Esophagus muscularis mucosa (tissue), 3 donors: ENCODE measurements at regions not wholly inside any gene's neighbourhood (a gene's known extent, or its start where the extent isn't known, plus 50 kb on each side); places are given as distances from the start of the nearest gene placed in this dataset.

Experiments used
- EP300 ChIP-seq: sonication (generic); formaldehyde crosslinking; IDR thresholded peaks from one replicate; pipeline ENCODE4 v1.6.1; 2017; ENCODE audit warnings: antibody characterized with exemption
- POLR2A ChIP-seq: fragments of 450-650 bp; IDR thresholded peaks from one replicate; pipeline ENCODE4 v1.6.1; 2017; ENCODE audit warnings: antibody characterized with exemption, moderate library complexity, mild to moderate bottlenecking, low read depth
- POLR2AphosphoS5 ChIP-seq, 2 donors: sonication (generic); formaldehyde crosslinking; IDR thresholded peaks; one replicate each; pipeline ENCODE4 v1.6.1; 2017; ENCODE audit warnings: antibody characterized with exemption in 2 of 2

DNA sequence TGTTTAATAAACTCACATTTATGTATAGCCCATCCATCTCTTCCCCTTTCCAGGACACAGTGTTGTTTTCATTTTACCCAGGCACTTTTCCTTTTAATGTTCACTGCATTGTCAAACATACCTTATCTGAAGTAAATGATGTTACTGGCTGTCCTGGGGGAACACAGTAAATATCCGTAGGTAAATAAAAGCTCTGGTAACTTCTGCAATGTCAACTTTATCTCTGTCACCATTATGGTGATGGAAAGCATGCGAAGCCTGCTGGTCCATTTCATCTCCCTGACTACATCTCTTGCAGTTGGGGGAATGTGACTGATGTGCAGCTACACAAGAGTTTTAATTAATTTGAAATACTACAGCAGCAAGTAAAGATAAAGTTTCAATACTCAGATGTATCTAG is 1162.1 kb upstream of the SEMA6A start:
- TF ChIP-seq POLR2A (no peak), EP300 (no peak), POLR2AphosphoS5 (IDR thresholded peaks at IDR 0.05) (no peak)
